Activated T-cell treated with anti-CD3 and anti-CD28 coated beads, Interleukin-2, amount 50 U/mL, for 4 hours (primary cell): ENCODE measurements at regions not wholly inside any gene's neighbourhood (a gene's known extent, or its start where the extent isn't known, plus 50 kb on each side); places are given as distances from the start of the nearest gene placed in this dataset.

Source experiments
- ATAC-seq, 2 donors: fragments of 200-7000 bp; cut with Tn5 transposase; one replicate each; pipeline ENCODE4 v1.10.0; 2021
- DNase-seq: peaks from one replicate; pipeline ENCODE4 v3.0.0-alpha.2; 2020
- H3K27me3 Mint-ChIP-seq: one replicate; pipeline ENCODE4 v1.8.0; 2021; ENCODE audit warnings: low read depth, mixed read lengths
- H3K36me3 Mint-ChIP-seq: one replicate; pipeline ENCODE4 v1.8.0; 2022; ENCODE audit warnings: mixed read lengths; ENCODE audit not compliant: insufficient read depth
- H3K4me1 Mint-ChIP-seq: one replicate; pipeline ENCODE4 v1.8.0; 2021; ENCODE audit warnings: low read depth, mixed read lengths
- H3K4me3 Mint-ChIP-seq: one replicate; pipeline ENCODE4 v1.8.0; 2021; ENCODE audit warnings: mild to moderate bottlenecking, moderate library complexity, mixed read lengths
- H3K9me3 Mint-ChIP-seq: one replicate; pipeline ENCODE4 v1.8.0; 2021; ENCODE audit warnings: mixed read lengths

DNA sequence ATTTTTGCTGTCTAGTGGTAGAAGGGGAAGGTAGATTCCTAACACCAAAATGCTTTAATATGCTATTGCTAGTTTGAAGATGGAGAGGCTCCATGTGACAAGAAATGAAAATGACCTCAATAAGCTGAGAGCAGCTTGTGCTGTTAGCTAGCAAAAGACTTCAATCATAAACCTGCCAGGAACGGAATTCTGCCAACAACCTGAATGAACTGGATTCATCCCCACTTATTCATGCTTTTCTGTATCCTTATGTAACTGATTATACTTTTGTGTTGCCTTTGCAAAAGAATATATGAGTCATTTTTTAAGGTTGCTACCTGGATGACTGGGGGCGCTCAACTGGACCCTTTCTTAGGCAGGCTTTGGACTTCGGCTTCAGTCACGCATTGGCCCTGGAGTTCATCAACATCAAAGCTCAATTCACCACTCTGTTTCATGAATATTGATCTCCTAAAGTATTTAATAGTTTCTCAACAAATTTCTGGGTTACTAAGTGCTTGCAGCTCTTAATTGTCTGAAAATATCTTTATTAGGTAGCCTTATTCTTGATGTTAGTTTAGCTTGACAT lies 97.5 kb upstream of the KCNJ3 start:
- Mint-ChIP-seq H3K4me3 (no peak overlapping the region), H3K9me3 (peaks cover 3% of the 10 kb centered on the region), H3K36me3 (no peaks in the 10 kb centered on the region), H3K4me1 (no peaks in the 10 kb centered on the region), H3K27me3 (no peaks in the 10 kb centered on the region)
- DNase-seq: no peak
- ATAC-seq: no peak

- Mint-ChIP-seq H3K36me3 (no peaks in the 10 kb centered on the region), H3K4me1 (no peaks in the 10 kb centered on the region)
Observed at GRCh38 chr2:154603682-154604081, 94.8 kb upstream of the KCNJ3 start.

DNA sequence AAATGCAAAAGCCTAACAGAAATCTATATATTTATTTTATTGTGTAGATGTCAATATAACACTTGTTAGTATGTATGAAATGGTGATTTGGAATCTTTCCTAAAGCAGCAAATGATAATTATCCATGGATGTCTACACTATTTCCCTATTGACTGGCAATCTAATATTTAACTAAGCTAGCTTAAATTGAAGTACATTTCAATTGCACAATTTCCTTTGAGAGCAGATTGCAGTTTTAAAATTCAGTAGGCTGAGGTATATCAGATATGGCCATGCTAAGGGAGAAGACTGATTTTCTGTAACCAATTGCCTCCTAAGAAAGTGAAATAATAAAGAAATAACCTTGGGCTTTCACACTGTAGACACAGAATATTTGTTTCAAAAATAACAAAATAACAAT lies 90.1 kb upstream of the KCNJ3 start:
- DNase-seq: no peak
- no peaks in the 10 kb centered on the region for H3K27me3 Mint-ChIP-seq

More at GRCh38 chr2:154603682-154604081, 94.8 kb upstream of the KCNJ3 start:
- no peak for DNase-seq
- Mint-ChIP-seq H3K4me3 (no peak overlapping the region), H3K27me3 (no peaks in the 10 kb centered on the region), H3K9me3 (peaks cover 3% of the 10 kb centered on the region)
- ATAC-seq: no peak

GRCh38 chr2:154614906-154615305 lies 83.6 kb upstream of the KCNJ3 start:
- Mint-ChIP-seq H3K36me3 (no peaks in the 10 kb centered on the region), H3K27me3 (no peaks in the 10 kb centered on the region), H3K4me1 (no peaks in the 10 kb centered on the region), H3K4me3 (no peak overlapping the region), H3K9me3 (no peaks in the 10 kb centered on the region)
- ATAC-seq (no peak), DNase-seq (no peak)

More for the DNA sequence above, 90.1 kb upstream of the KCNJ3 start:
- no peaks in the 10 kb centered on the region for H3K9me3 Mint-ChIP-seq
- no peaks in the 10 kb centered on the region for H3K4me1 Mint-ChIP-seq
- H3K36me3 Mint-ChIP-seq: no peaks in the 10 kb centered on the region
- no peak for ATAC-seq
- no peak overlapping the region for H3K4me3 Mint-ChIP-seq

DNA sequence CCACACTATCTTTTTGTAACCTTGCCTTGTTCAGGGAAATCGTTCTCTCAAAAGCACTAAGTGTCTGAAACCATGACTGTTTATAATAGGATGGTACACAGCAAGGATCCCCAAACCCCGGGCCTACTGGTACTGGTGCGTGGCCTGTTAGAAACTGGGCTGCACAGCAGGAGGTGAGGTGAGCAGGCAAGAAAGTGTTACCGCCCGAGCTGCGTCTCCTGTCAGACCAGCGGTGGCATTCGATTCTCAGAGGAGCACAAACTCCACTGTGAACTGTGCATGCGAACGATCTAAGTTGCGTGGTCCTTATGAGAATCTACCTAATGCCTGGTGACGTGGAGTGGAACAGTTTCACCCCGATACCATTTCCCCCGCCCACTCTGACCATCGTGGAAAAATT lies 81.8 kb upstream of the KCNJ3 start:
- H3K4me3 Mint-ChIP-seq: no peak overlapping the region
- DNase-seq: no peak
- no peak for ATAC-seq
- H3K4me1 Mint-ChIP-seq: no peaks in the 10 kb centered on the region
- no peaks in the 10 kb centered on the region for H3K27me3 Mint-ChIP-seq
- no peaks in the 10 kb centered on the region for H3K9me3 Mint-ChIP-seq
- H3K36me3 Mint-ChIP-seq: no peaks in the 10 kb centered on the region

GRCh38 chr2:154620471-154620870 lies 78.0 kb upstream of the KCNJ3 start:
- Mint-ChIP-seq H3K9me3 (no peaks in the 10 kb centered on the region), H3K4me3 (no peak overlapping the region), H3K36me3 (no peaks in the 10 kb centered on the region), H3K27me3 (no peaks in the 10 kb centered on the region), H3K4me1 (no peaks in the 10 kb centered on the region)
- ATAC-seq (no peak), DNase-seq (no peak)

DNA sequence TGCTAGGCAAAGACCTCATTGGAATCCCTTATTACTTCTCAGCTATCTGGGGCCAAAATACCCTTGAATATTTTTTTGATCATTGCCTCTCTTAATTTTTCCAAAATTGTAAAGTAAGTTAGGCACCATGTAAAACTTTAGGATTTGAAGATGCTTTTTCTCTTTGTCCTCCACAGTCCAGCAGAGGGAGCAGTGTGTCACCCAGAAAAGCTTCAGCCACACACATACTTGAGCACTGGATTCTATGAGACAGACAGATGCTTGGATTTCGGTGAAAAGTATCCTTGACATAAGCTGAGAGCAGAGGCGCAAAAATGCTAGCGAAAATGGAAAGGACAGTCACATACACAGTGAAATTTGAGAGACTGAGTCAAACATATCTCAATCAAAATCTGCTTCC lies 74.7 kb upstream of the KCNJ3 start:
- DNase-seq (no peak), ATAC-seq (no peak)
- Mint-ChIP-seq H3K27me3 (no peaks in the 10 kb centered on the region), H3K9me3 (no peaks in the 10 kb centered on the region), H3K4me3 (no peak overlapping the region), H3K4me1 (no peaks in the 10 kb centered on the region), H3K36me3 (no peaks in the 10 kb centered on the region)

DNA sequence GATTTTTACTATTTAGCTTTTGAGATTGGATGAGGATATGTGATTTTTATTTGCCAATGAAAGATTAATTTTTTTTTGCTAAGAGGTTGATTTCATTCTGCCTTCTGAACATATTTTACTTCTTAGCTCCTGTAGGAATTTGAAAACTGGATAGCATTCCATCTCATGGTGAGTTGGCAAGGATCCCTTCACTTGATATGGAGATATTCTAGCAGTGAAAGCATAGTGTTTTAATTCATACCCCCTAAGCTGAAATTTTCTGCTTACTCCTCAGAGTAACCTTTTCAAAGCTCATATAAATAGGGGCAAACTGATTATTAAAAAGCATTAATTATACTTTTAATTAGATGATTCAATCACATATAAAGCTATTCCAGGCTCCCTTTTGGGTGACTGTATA lies 61.0 kb upstream of the KCNJ3 start:
- H3K36me3 Mint-ChIP-seq: no peaks in the 10 kb centered on the region
- no peaks in the 10 kb centered on the region for H3K9me3 Mint-ChIP-seq
- no peak overlapping the region for H3K4me3 Mint-ChIP-seq
- H3K27me3 Mint-ChIP-seq: no peaks in the 10 kb centered on the region
- DNase-seq (no peak), ATAC-seq (no peak)
- H3K4me1 Mint-ChIP-seq: no peaks in the 10 kb centered on the region

DNA sequence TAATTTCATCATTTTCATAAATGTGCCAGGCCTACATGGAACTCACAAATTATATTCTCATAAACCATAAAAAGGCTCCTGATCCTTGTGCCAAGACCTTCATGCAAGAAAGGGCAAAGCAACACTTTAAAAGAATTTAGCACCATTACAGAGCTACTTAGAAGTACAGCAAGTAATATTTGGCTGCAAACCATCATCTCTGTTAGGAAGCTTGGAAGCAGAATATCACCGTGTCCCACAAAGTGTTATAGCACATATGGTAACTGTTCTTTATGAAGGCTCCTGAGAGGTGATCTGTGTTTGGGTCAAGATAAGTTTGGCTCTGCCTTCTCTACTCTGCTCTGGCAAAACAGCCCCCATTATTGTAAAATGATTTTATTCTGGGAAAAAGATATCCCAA lies 59.7 kb upstream of the KCNJ3 start:
- no peak for DNase-seq
- Mint-ChIP-seq H3K4me1 (no peaks in the 10 kb centered on the region), H3K9me3 (no peaks in the 10 kb centered on the region), H3K27me3 (no peaks in the 10 kb centered on the region), H3K4me3 (no peak overlapping the region), H3K36me3 (no peaks in the 10 kb centered on the region)
- no peak for ATAC-seq

DNA sequence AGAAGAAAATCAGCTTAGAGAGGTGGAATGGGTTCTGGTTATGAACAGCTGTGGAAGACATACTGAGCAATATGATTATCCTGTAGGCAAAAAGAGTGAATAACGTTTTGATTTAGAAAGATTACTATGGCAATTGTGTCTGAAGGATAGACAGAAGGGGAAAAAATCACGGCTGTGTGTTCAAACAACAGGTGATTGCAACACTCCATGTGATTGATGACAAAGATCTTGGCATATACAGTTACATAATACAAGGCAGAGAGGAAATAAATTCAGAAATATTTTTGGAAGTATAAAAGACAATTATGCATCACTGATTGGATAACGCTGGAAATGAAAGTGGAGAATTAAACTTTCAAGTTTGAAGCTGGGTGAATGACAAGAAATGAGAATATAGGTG lies 58.5 kb upstream of the KCNJ3 start:
- no peaks in the 10 kb centered on the region for H3K36me3 Mint-ChIP-seq
- H3K27me3 Mint-ChIP-seq: no peaks in the 10 kb centered on the region
- no peaks in the 10 kb centered on the region for H3K4me1 Mint-ChIP-seq
- DNase-seq: no peak
- no peak for ATAC-seq
- no peaks in the 10 kb centered on the region for H3K9me3 Mint-ChIP-seq
- H3K4me3 Mint-ChIP-seq: no peak overlapping the region
